ENCODE measurements at regions not wholly inside any gene's neighbourhood (a gene's known extent, or its start where the extent isn't known, plus 50 kb on each side); places are given as distances from the start of the nearest gene placed in this dataset.

- intact Hi-C loops (cut with micrococcal nuclease): loop anchor here (10.0 kb wide), 1 partner anchor 931 kb away; no protein-coding TSS in a partner anchor
These were observed 54.8 kb downstream of the CCDC71L start for GRCh38 chr7:106606120-106606519.

- intact Hi-C loops (cut with micrococcal nuclease): loop anchor here (1.0 to 10.0 kb wide), 3 partner anchors 55 to 930 kb away; no protein-coding TSS in a partner anchor
These were observed 56.0 kb downstream of the CCDC71L start for GRCh38 chr7:106604971-106605370.

- intact Hi-C loops (cut with micrococcal nuclease): loop anchor here (1.0 to 10.0 kb wide), 3 partner anchors 56 to 930 kb away; no protein-coding TSS in a partner anchor
These were observed 56.5 kb downstream of the CCDC71L start for GRCh38 chr7:106604303-106604924.

GRCh38 chr7:106603346-106603745 is 57.6 kb downstream of the CCDC71L start:
- intact Hi-C loops (cut with micrococcal nuclease): loop anchor here (10.0 kb wide), 1 partner anchor 929 kb away; no protein-coding TSS in a partner anchor

- intact Hi-C loops (cut with micrococcal nuclease): loop anchor here (10.0 kb wide), 1 partner anchor 927 kb away; no protein-coding TSS in a partner anchor
These were observed 58.9 kb downstream of the CCDC71L start for GRCh38 chr7:106602062-106602461.

GRCh38 chr7:106600569-106601373 is 60.2 kb downstream of the CCDC71L start:
- intact Hi-C loops (cut with micrococcal nuclease): loop anchor here (10.0 kb wide), 1 partner anchor 926 kb away; no protein-coding TSS in a partner anchor

GRCh38 chr7:106599343-106599698 is 61.6 kb downstream of the CCDC71L start:
- intact Hi-C loops (cut with micrococcal nuclease): loop anchor here (2.0 to 5.0 kb wide), 3 partner anchors 118 to 268 kb away; partner anchors contain the start of gene PIK3CG

GRCh38 chr7:106598663-106599342 is 62.2 kb downstream of the CCDC71L start:
- intact Hi-C loops (cut with micrococcal nuclease): loop anchor here (1.0 to 5.0 kb wide), 6 partner anchors 62 to 569 kb away; partner anchors contain the start of genes CCDC71L and PIK3CG

GRCh38 chr7:106597751-106598546 is 63.0 kb downstream of the CCDC71L start:
- intact Hi-C loops (cut with micrococcal nuclease): loop anchor here (1.0 to 5.0 kb wide), 6 partner anchors 63 to 570 kb away; partner anchors contain the start of genes CCDC71L and PIK3CG

GRCh38 chr7:106597014-106597413 is 63.9 kb downstream of the CCDC71L start:
- intact Hi-C loops (cut with micrococcal nuclease): loop anchor here (5.0 kb wide), 2 partner anchors 120 to 270 kb away; partner anchors contain the start of gene PIK3CG

- intact Hi-C loops (cut with micrococcal nuclease): loop anchor here (5.0 kb wide), 2 partner anchors 121 to 271 kb away; partner anchors contain the start of gene PIK3CG
These were observed 65.0 kb downstream of the CCDC71L start for GRCh38 chr7:106595922-106596321.

GRCh38 chr7:106593028-106593417 is 67.9 kb downstream of the CCDC71L start:
- intact Hi-C loops (cut with micrococcal nuclease): no loop called here

GRCh38 chr7:106592282-106593027 is 68.5 kb downstream of the CCDC71L start:
- intact Hi-C loops (cut with micrococcal nuclease): no loop called here

- intact Hi-C loops (cut with micrococcal nuclease): no loop called here
These were observed 69.8 kb downstream of the CCDC71L start for GRCh38 chr7:106591146-106591545.

- intact Hi-C loops (cut with micrococcal nuclease): no loop called here
These were observed 70.6 kb downstream of the CCDC71L start for GRCh38 chr7:106590209-106590816.

- intact Hi-C loops (cut with micrococcal nuclease): no loop called here
These were observed 71.6 kb downstream of the CCDC71L start for GRCh38 chr7:106589198-106589879.

GRCh38 chr7:106588422-106589197 is 72.3 kb downstream of the CCDC71L start:
- intact Hi-C loops (cut with micrococcal nuclease): no loop called here

All from T-helper 1 cell treated with Interleukin-12 subunit alpha and Interleukin-12 subunit beta and Interleukin-4 antibody, amounts not matched to agents 30 ng/mL and 1 ng/mL, for 36 hours (primary cell).